ENCODE measurements at regions not wholly inside any gene's neighbourhood (a gene's known extent, or its start where the extent isn't known, plus 50 kb on each side); places are given as distances from the start of the nearest gene placed in this dataset.

GRCh38 chr1:221336126-221336525 is 405.8 kb downstream of the DUSP10 start:
- FAIRE-seq (no peak), DNase-seq (no peak)
- Histone ChIP-seq H3K27ac (ENCODE audit: low read depth in 1 of 3, low read length in 2 of 3) (peak overlapping the region in 2 of 3 donors; percentile 20 to 67), H3K36me3 (ENCODE audit: control insufficient read depth in 3 of 3, insufficient read depth in 2 of 3, low read depth in 1 of 3, low read length in 3 of 3) (no peaks in the 10 kb centered on the region), H3K27me3 (ENCODE audit: control insufficient read depth in 3 of 3, insufficient read depth in 3 of 3, low read length in 3 of 3) (no peaks in the 10 kb centered on the region), H3K9me3 (ENCODE audit: control insufficient read depth in 2 of 2, insufficient read depth in 1 of 2, low read depth in 1 of 2, low read length in 1 of 2) (no peaks in the 10 kb centered on the region), H3K4me1 (ENCODE audit: control insufficient read depth in 3 of 3, insufficient read depth in 2 of 3, low read depth in 1 of 3, low read length in 2 of 3) (no peaks in the 10 kb centered on the region), H3K4me3 (ENCODE audit: low read depth in 1 of 3, low read length in 3 of 3) (no peak overlapping the region)
- WGBS, 3 donors: 57 to 64% (median 59%) methylated on average over 2 of the region's 2 CpGs

- H3K27ac ChIP-seq (ENCODE audit: low read depth in 1 of 3, low read length in 2 of 3): no peak overlapping the region
- H3K4me3 ChIP-seq (ENCODE audit: low read depth in 1 of 3, low read length in 3 of 3): no peak overlapping the region
- FAIRE-seq (no peak), DNase-seq (no peak)
- H3K9me3 ChIP-seq (ENCODE audit: control insufficient read depth in 2 of 2, insufficient read depth in 1 of 2, low read depth in 1 of 2, low read length in 1 of 2): no peaks in the 10 kb centered on the region
- no peaks in the 10 kb centered on the region for H3K27me3 ChIP-seq (ENCODE audit: control insufficient read depth in 3 of 3, insufficient read depth in 3 of 3, low read length in 3 of 3)
- no peaks in the 10 kb centered on the region for H3K4me1 ChIP-seq (ENCODE audit: control insufficient read depth in 3 of 3, insufficient read depth in 2 of 3, low read depth in 1 of 3, low read length in 2 of 3)
- WGBS, 3 donors: 51 to 69% (median 58%) methylated on average over 2 of the region's 2 CpGs
- no peaks in the 10 kb centered on the region for H3K36me3 ChIP-seq (ENCODE audit: control insufficient read depth in 3 of 3, insufficient read depth in 2 of 3, low read depth in 1 of 3, low read length in 3 of 3)
These were observed 404.8 kb downstream of the DUSP10 start for GRCh38 chr1:221337106-221337505.

DNA sequence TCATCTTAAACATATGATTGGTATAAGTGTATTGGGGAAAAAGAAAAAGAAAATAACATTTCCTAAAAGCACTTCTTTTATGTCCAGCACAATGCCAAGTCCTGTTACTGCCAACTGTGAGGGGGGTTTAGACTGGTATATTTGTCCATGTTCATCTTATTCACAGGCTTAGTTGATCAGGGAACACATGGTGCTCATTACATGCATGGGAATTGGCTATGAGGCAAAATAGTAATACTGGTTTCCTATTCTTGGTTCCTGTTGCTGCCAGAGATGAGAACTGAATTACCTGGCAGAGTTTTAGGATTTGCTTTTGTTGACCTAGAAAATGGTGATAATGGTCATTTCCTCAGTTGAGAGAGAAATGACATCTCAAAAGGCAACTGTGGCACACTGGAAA is 398.8 kb downstream of the DUSP10 start:
- no peaks in the 10 kb centered on the region for H3K9me3 ChIP-seq (ENCODE audit: control insufficient read depth in 2 of 2, insufficient read depth in 1 of 2, low read depth in 1 of 2, low read length in 1 of 2)
- H3K27me3 ChIP-seq (ENCODE audit: control insufficient read depth in 3 of 3, insufficient read depth in 3 of 3, low read length in 3 of 3): no peaks in the 10 kb centered on the region
- H3K4me1 ChIP-seq (ENCODE audit: control insufficient read depth in 3 of 3, insufficient read depth in 2 of 3, low read depth in 1 of 3, low read length in 2 of 3): no peaks in the 10 kb centered on the region
- H3K36me3 ChIP-seq (ENCODE audit: control insufficient read depth in 3 of 3, insufficient read depth in 2 of 3, low read depth in 1 of 3, low read length in 3 of 3): no peaks in the 10 kb centered on the region
- FAIRE-seq (no peak), DNase-seq (no peak)
- H3K27ac ChIP-seq (ENCODE audit: low read depth in 1 of 3, low read length in 2 of 3): no peak overlapping the region
- no peak overlapping the region for H3K4me3 ChIP-seq (ENCODE audit: low read depth in 1 of 3, low read length in 3 of 3)

DNA sequence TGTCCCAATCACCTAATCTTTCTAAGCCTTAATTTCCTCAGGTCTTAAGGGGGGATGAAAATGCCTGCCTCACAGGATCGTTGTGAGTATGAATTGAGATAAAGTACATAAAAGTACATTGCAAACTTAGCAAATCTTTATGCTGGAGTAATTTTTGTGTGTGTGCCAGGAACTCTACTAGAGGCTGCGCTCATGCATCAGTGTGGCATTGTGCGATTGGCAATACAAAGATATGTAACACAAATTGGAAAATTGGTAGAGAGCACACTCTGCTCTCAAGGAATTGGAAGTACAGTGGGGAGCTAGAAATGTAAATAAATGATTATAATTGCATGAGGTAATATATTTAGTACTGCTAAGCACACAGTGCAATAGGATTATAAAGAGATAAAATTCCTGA is 398.3 kb downstream of the DUSP10 start:
- WGBS, 3 donors: 68 to 79% (median 75%) methylated on average over 3 of the region's 3 CpGs

DNA sequence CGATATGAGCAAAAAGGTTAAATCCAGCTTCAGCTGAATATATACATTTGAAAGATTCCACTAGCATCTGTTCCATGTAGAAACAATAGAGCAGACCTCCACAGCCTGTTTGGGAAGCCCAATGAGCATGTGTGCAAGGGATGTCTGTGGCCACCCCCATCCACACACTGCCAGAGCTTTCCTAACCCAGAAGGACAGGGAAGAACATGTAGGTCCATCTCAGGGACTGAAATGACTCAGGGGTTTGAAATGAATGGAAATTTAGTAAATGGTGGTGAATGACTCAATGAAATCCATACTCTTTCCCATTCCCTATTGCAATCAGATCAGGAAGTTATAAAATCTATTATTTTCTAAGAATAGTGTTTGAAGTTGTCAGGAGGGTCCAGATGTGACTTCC is 397.2 kb downstream of the DUSP10 start:
- Histone ChIP-seq H3K27ac (ENCODE audit: low read depth in 1 of 3, low read length in 2 of 3) (no peak overlapping the region), H3K36me3 (ENCODE audit: control insufficient read depth in 3 of 3, insufficient read depth in 2 of 3, low read depth in 1 of 3, low read length in 3 of 3) (no peaks in the 10 kb centered on the region), H3K4me3 (ENCODE audit: low read depth in 1 of 3, low read length in 3 of 3) (no peak overlapping the region), H3K9me3 (ENCODE audit: control insufficient read depth in 2 of 2, insufficient read depth in 1 of 2, low read depth in 1 of 2, low read length in 1 of 2) (no peaks in the 10 kb centered on the region), H3K4me1 (ENCODE audit: control insufficient read depth in 3 of 3, insufficient read depth in 2 of 3, low read depth in 1 of 3, low read length in 2 of 3) (no peaks in the 10 kb centered on the region), H3K27me3 (ENCODE audit: control insufficient read depth in 3 of 3, insufficient read depth in 3 of 3, low read length in 3 of 3) (no peaks in the 10 kb centered on the region)
- 74 to 79% (median 79%) methylated on average over 1 of the region's 1 CpG for WGBS, 3 donors
- DNase-seq: no peak
- no peak for FAIRE-seq

More for the DNA sequence above, 398.3 kb downstream of the DUSP10 start:
- DNase-seq: no peak
- Histone ChIP-seq H3K4me1 (ENCODE audit: control insufficient read depth in 3 of 3, insufficient read depth in 2 of 3, low read depth in 1 of 3, low read length in 2 of 3) (no peaks in the 10 kb centered on the region), H3K27me3 (ENCODE audit: control insufficient read depth in 3 of 3, insufficient read depth in 3 of 3, low read length in 3 of 3) (no peaks in the 10 kb centered on the region), H3K4me3 (ENCODE audit: low read depth in 1 of 3, low read length in 3 of 3) (no peak overlapping the region), H3K27ac (ENCODE audit: low read depth in 1 of 3, low read length in 2 of 3) (no peak overlapping the region), H3K36me3 (ENCODE audit: control insufficient read depth in 3 of 3, insufficient read depth in 2 of 3, low read depth in 1 of 3, low read length in 3 of 3) (no peaks in the 10 kb centered on the region), H3K9me3 (ENCODE audit: control insufficient read depth in 2 of 2, insufficient read depth in 1 of 2, low read depth in 1 of 2, low read length in 1 of 2) (no peaks in the 10 kb centered on the region)
- FAIRE-seq: no peak

GRCh38 chr1:221347706-221348105 is 394.2 kb downstream of the DUSP10 start:
- 19 to 58% (median 33%) methylated on average over 2 of the region's 2 CpGs for WGBS, 3 donors
- no peaks in the 10 kb centered on the region for H3K27me3 ChIP-seq (ENCODE audit: control insufficient read depth in 3 of 3, insufficient read depth in 3 of 3, low read length in 3 of 3)
- H3K27ac ChIP-seq (ENCODE audit: low read depth in 1 of 3, low read length in 2 of 3): no peak overlapping the region
- H3K36me3 ChIP-seq (ENCODE audit: control insufficient read depth in 3 of 3, insufficient read depth in 2 of 3, low read depth in 1 of 3, low read length in 3 of 3): no peaks in the 10 kb centered on the region
- FAIRE-seq (no peak), DNase-seq (no peak)
- H3K4me3 ChIP-seq (ENCODE audit: low read depth in 1 of 3, low read length in 3 of 3): no peak overlapping the region
- no peaks in the 10 kb centered on the region for H3K4me1 ChIP-seq (ENCODE audit: control insufficient read depth in 3 of 3, insufficient read depth in 2 of 3, low read depth in 1 of 3, low read length in 2 of 3)
- no peaks in the 10 kb centered on the region for H3K9me3 ChIP-seq (ENCODE audit: control insufficient read depth in 2 of 2, insufficient read depth in 1 of 2, low read depth in 1 of 2, low read length in 1 of 2)

GRCh38 chr1:221350091-221350490 is 391.8 kb downstream of the DUSP10 start:
- Histone ChIP-seq H3K9me3 (ENCODE audit: control insufficient read depth in 2 of 2, insufficient read depth in 1 of 2, low read depth in 1 of 2, low read length in 1 of 2) (no peaks in the 10 kb centered on the region), H3K27ac (ENCODE audit: low read depth in 1 of 3, low read length in 2 of 3) (no peak overlapping the region), H3K27me3 (ENCODE audit: control insufficient read depth in 3 of 3, insufficient read depth in 3 of 3, low read length in 3 of 3) (no peaks in the 10 kb centered on the region), H3K36me3 (ENCODE audit: control insufficient read depth in 3 of 3, insufficient read depth in 2 of 3, low read depth in 1 of 3, low read length in 3 of 3) (no peaks in the 10 kb centered on the region), H3K4me1 (ENCODE audit: control insufficient read depth in 3 of 3, insufficient read depth in 2 of 3, low read depth in 1 of 3, low read length in 2 of 3) (no peaks in the 10 kb centered on the region), H3K4me3 (ENCODE audit: low read depth in 1 of 3, low read length in 3 of 3) (no peak overlapping the region)
- 78 to 91% (median 84%) methylated on average over 1 of the region's 1 CpG for WGBS, 3 donors
- DNase-seq: no peak
- no peak for FAIRE-seq

DNA sequence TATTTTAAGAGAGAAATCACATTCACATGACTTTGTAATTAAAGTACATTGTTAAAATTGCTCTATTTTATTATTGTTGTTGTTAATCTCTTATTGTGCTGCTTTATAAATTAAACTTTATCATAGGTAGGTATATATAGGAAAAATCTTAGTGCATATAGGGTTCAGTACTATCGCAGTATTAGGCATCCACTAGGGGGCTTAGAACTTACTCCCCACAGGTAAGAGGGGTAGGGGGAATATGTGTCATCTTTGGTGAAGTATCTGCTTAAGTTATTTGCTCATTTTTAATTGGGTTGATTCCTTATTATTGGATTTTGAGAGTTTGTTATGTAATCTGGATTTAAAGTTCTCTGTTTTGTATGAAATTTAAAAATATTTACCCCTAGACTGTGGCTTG is 385.2 kb downstream of the DUSP10 start:
- no peaks in the 10 kb centered on the region for H3K4me1 ChIP-seq (ENCODE audit: control insufficient read depth in 3 of 3, insufficient read depth in 2 of 3, low read depth in 1 of 3, low read length in 2 of 3)
- WGBS, 3 donors: 91 to 97% (median 96%) methylated on average over 1 of the region's 1 CpG
- FAIRE-seq (no peak), DNase-seq (no peak)
- no peaks in the 10 kb centered on the region for H3K36me3 ChIP-seq (ENCODE audit: control insufficient read depth in 3 of 3, insufficient read depth in 2 of 3, low read depth in 1 of 3, low read length in 3 of 3)
- no peak overlapping the region for H3K27ac ChIP-seq (ENCODE audit: low read depth in 1 of 3, low read length in 2 of 3)
- no peak overlapping the region for H3K4me3 ChIP-seq (ENCODE audit: low read depth in 1 of 3, low read length in 3 of 3)
- H3K27me3 ChIP-seq (ENCODE audit: control insufficient read depth in 3 of 3, insufficient read depth in 3 of 3, low read length in 3 of 3): no peaks in the 10 kb centered on the region
- H3K9me3 ChIP-seq (ENCODE audit: control insufficient read depth in 2 of 2, insufficient read depth in 1 of 2, low read depth in 1 of 2, low read length in 1 of 2): no peaks in the 10 kb centered on the region

DNA sequence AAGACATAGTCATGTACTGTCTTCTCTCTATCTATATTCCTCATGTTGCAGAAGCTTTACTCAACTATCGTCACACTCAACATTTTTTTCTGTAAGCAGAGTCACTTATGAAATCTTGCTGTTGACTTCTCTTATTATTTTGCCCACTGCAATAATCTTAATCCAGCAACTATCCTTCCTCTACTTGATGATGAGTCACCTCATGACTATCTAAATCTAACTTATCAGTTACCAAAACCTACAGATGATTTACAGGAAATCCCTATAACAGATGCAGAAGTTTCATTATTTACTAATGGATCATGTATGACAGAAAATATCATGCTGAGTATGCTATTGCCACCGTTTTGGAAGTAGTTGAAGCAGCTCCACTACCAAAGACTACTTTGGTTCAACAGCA is 378.9 kb downstream of the DUSP10 start:
- no peak overlapping the region for H3K27ac ChIP-seq (ENCODE audit: low read depth in 1 of 3, low read length in 2 of 3)
- no peaks in the 10 kb centered on the region for H3K36me3 ChIP-seq (ENCODE audit: control insufficient read depth in 3 of 3, insufficient read depth in 2 of 3, low read depth in 1 of 3, low read length in 3 of 3)
- H3K4me1 ChIP-seq (ENCODE audit: control insufficient read depth in 3 of 3, insufficient read depth in 2 of 3, low read depth in 1 of 3, low read length in 2 of 3): no peaks in the 10 kb centered on the region
- FAIRE-seq (no peak), DNase-seq (no peak)
- no peak overlapping the region for H3K4me3 ChIP-seq (ENCODE audit: low read depth in 1 of 3, low read length in 3 of 3)
- no peaks in the 10 kb centered on the region for H3K27me3 ChIP-seq (ENCODE audit: control insufficient read depth in 3 of 3, insufficient read depth in 3 of 3, low read length in 3 of 3)
- no peaks in the 10 kb centered on the region for H3K9me3 ChIP-seq (ENCODE audit: control insufficient read depth in 2 of 2, insufficient read depth in 1 of 2, low read depth in 1 of 2, low read length in 1 of 2)
- WGBS, 3 donors: 65 to 74% (median 65%) methylated on average over 2 of the region's 2 CpGs
